Neuron (in vitro differentiated cells): ENCODE measurements at regions not wholly inside any gene's neighbourhood (a gene's known extent, or its start where the extent isn't known, plus 50 kb on each side); places are given as distances from the start of the nearest gene placed in this dataset.

Experiments
- H2AFZ ChIP-seq: one replicate; pipeline ENCODE4 v1.6.1; 2013; ENCODE audit warnings: low read depth, mild to moderate bottlenecking, inconsistent platforms, low read length, moderate library complexity
- H3K27me3 ChIP-seq: one replicate; pipeline ENCODE4 v1.6.1; 2013; ENCODE audit warnings: low read length; ENCODE audit not compliant: insufficient read depth
- H3K36me3 ChIP-seq: one replicate; pipeline ENCODE4 v1.6.1; 2013; ENCODE audit warnings: low read length; ENCODE audit not compliant: insufficient read depth
- H3K4me1 ChIP-seq: one replicate; pipeline ENCODE4 v1.6.1; 2013; ENCODE audit warnings: low read length; ENCODE audit not compliant: insufficient read depth
- H3K4me3 ChIP-seq: 2 replicates; pipeline ENCODE4 v1.5.1; 2013; ENCODE audit warnings: mild to moderate bottlenecking, low read length, moderate library complexity
- H3K9me3 ChIP-seq: one replicate; pipeline ENCODE4 v1.6.1; 2013; ENCODE audit warnings: low read length

DNA sequence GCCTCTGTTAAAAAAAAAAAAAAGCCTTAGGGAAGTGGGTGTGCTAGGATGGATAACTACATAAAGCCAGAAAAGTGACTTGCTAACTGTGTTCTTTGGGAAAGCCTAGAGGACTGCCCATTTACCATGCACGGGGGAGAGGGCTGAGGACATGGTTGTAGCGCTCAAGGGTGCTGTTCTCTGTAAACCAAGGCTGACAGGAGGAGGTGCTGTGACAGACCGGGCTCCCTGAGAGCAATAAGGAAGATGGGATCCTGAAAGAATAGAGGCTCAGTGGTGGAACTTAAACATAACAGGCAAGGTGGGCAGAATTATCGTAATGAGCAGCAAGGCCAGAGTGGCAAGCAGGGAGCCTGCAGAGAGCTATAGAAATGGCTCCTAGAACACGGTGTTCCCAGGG is 98.5 kb upstream of the DISP3 start:
- H3K4me1 ChIP-seq, result no peaks in the 10 kb centered on the region
- H3K4me3 ChIP-seq, result no peak overlapping the region
- no peak overlapping the region for H2AFZ ChIP-seq
- no peaks in the 10 kb centered on the region for H3K27me3 ChIP-seq
- H3K36me3 ChIP-seq, result no peaks in the 10 kb centered on the region
- H3K9me3 ChIP-seq, result no peaks in the 10 kb centered on the region

DNA sequence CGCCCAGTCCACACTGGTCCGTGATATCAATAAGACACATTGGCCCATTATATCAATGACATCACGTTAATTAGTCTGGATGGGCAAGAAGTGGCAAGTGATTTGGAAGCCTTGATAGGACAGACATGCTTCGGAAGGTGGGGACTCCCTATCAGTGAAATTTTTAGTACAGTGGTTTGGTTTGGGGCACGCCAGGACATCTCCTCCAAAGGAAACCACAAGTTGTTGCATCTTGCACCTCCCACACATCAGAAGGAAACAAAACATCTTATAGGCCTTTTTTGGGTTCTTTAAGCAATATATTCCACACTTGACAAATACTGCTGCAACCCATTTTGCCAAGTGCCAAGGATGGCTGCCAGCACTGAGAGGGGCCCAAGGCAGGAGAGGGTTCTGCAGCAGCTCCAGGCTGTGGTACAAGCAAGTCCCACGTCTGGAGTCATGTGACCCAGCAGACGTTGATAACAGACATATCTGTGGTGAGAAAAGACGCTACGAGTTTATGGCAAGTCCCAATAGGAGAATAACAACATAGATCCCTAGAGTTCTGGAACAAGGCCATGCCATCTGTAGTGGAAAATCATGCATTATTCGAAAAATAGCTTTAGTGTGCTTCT is 95.3 kb upstream of the DISP3 start:
- no peaks in the 10 kb centered on the region for H3K4me1 ChIP-seq
- no peaks in the 10 kb centered on the region for H3K36me3 ChIP-seq
- H3K4me3 ChIP-seq, result no peak overlapping the region
- peaks cover 3% of the 10 kb centered on the region for H3K27me3 ChIP-seq
- no peak overlapping the region for H2AFZ ChIP-seq
- H3K9me3 ChIP-seq, result no peaks in the 10 kb centered on the region

DNA sequence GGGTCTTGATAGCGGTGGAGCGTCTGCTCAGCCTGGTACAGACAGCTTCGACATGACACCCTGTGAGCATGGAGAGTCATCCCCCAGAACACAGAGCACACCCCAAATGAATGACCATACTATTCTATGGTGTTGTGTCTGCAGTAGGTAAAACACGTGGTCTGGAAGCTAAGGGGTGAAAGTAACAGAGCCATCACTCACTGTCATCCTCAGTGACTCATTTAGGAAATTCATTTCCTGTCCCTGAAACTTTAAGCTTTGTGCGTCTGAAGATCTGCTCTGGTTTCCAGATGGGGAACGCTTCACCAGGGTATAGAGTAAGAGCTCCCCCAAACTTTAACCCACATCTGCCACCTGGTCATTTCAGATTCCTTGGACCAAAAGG is 94.8 kb upstream of the DISP3 start:
- H3K27me3 ChIP-seq, result peaks cover 3% of the 10 kb centered on the region
- no peak overlapping the region for H3K4me3 ChIP-seq
- no peaks in the 10 kb centered on the region for H3K36me3 ChIP-seq
- H3K4me1 ChIP-seq, result no peaks in the 10 kb centered on the region
- no peaks in the 10 kb centered on the region for H3K9me3 ChIP-seq
- H2AFZ ChIP-seq, result no peak overlapping the region

DNA sequence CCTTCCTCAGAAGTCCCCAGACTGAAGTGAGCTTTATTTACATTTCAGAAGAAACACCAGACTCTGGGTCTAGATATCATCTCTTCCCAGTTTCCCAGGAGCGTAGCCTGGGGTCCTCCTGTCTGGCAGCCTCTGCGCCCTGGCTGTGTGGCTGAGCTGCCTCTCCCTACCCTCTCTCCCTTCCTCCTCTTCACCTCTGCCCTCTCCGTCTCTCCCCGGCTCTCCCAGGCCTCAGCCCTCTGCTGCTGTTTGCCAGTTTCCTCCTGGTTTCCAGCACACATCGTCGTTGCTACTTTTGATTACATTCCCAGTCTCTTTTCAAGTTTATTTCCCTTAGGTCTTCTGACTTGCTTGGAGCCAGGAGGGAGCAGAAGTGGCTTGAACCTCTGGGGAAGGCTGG is 91.1 kb upstream of the DISP3 start:
- peaks cover 3% of the 10 kb centered on the region for H3K27me3 ChIP-seq
- no peak overlapping the region for H2AFZ ChIP-seq
- no peak overlapping the region for H3K4me3 ChIP-seq

DNA sequence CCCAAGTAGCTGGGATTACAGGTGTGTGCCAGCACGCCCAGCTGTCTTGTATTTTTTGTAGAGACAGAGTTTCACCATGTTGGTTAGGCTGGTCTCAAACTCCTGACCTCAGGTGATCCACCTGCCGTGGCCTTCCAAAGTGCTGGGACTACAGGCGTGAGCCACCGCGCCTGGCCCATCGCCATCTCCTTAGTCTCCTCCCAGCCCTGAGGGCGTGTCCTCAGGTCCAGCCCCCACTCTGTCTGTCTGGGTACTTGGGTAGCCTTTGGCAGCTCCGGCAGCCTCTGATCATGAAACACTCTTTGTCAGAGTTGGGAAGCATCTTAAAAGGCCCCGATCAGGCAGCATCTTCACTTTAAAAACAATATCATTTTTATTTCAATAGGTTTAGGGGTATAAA is 90.3 kb upstream of the DISP3 start:
- peaks cover 3% of the 10 kb centered on the region for H3K27me3 ChIP-seq
- no peaks in the 10 kb centered on the region for H3K9me3 ChIP-seq
- no peaks in the 10 kb centered on the region for H3K36me3 ChIP-seq

More for the DNA sequence above, 91.1 kb upstream of the DISP3 start:
- no peaks in the 10 kb centered on the region for H3K36me3 ChIP-seq
- H3K4me1 ChIP-seq, result no peaks in the 10 kb centered on the region
- H3K9me3 ChIP-seq, result no peaks in the 10 kb centered on the region

DNA sequence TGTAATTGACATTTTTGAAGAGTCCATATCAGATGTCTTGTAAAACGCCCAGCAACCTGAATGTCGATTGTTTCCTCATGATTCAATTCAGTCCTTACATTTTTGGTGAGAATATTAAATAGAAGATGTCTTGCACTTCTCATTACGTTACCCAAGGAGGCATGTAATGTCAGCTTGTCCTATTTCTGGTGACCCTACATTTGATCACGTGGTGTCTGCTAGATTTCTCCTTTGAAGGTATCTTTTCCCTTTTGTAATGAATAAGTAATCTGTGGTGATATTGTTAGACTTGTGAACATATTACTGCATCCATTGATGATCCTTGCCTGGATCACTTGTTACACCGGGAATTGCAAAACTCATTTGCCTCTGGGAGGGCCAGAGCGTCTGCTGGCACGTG is 87.6 kb upstream of the DISP3 start:
- peaks cover 3% of the 10 kb centered on the region for H3K27me3 ChIP-seq
- H3K4me1 ChIP-seq, result no peaks in the 10 kb centered on the region
- no peaks in the 10 kb centered on the region for H3K36me3 ChIP-seq
- H3K4me3 ChIP-seq, result no peak overlapping the region
- H3K9me3 ChIP-seq, result no peaks in the 10 kb centered on the region
- no peak overlapping the region for H2AFZ ChIP-seq

More for the DNA sequence above, 90.3 kb upstream of the DISP3 start:
- no peak overlapping the region for H3K4me3 ChIP-seq
- H3K4me1 ChIP-seq, result no peaks in the 10 kb centered on the region
- H2AFZ ChIP-seq, result no peak overlapping the region

DNA sequence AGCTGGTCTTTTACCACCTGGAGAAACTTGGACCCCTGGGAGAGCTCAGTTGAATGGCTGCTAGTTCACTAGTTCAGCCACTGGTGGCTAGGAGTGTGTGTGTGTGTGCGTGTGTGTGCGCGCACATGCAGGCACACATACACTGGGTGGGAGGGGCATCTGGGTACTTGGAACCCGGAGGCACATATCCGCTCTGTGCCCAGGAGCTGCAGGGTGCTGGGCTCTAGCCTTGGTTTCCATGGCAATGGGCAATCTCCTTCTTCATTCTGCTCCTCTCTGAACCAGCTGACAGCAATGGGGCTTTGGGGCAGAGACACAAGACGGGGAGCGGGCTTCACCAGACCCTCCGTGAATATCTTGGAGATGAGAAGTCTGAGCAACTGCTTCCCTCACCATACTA is 87.1 kb upstream of the DISP3 start:
- no peaks in the 10 kb centered on the region for H3K27me3 ChIP-seq
- no peak overlapping the region for H3K4me3 ChIP-seq
- H2AFZ ChIP-seq, result no peak overlapping the region
- H3K4me1 ChIP-seq, result no peaks in the 10 kb centered on the region
- no peaks in the 10 kb centered on the region for H3K36me3 ChIP-seq
- no peaks in the 10 kb centered on the region for H3K9me3 ChIP-seq

DNA sequence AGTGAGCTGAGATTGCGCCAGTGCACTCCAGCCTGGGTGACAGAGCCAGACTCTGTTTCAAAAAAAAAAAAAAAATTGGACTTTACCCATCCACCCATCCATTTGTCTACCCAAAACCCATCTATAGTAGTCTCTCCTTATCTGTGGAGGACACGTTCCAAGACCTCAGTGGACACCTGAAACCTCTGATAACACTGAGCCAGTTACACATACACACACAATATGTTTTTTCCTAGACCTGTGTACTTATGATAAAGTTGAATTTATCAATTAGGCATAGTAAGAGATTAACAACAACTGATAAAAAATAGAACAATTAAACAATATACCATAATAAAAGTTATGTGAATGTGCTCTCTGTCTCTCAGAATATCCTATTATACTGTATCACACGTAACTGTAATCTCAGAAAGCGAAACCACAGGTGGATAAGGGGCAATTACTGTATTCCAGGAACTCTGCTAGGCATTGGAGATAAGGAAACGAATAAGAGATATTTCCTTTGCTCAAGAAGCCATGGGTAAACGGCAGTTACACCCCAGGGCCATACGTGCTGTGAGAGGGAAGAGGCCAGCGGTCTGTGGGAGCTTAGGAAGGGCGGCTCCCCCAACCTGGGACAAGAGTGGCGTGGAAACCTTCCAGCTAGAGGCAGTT is 84.2 kb upstream of the DISP3 start:
- H3K27me3 ChIP-seq, result no peaks in the 10 kb centered on the region
- no peaks in the 10 kb centered on the region for H3K9me3 ChIP-seq
- H2AFZ ChIP-seq, result no peak overlapping the region
- H3K36me3 ChIP-seq, result no peaks in the 10 kb centered on the region
- H3K4me1 ChIP-seq, result peaks cover 4% of the 10 kb centered on the region
- no peak overlapping the region for H3K4me3 ChIP-seq

DNA sequence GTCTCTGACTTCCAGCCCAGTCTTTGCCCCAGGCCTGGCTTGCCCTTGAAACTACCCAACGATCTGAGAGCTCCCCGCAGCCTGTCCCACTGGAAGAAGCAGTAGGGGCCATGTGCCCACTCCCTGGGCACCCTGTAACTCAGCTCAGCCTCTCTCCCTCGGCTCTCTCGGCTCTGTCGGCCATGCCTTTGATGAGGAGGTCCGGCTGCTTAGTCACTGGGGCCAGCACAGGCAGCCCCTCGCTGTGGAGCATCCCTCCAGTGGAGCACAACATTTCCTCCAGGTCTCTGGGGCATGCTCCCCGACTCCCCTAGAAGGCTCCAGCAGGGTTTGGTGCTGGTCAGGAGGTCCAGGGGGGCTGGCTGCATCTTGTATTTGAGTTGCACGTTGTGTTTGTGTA is 83.3 kb upstream of the DISP3 start:
- Histone ChIP-seq H3K9me3 (no peaks in the 10 kb centered on the region), H3K36me3 (no peaks in the 10 kb centered on the region), H2AFZ (no peak overlapping the region), H3K27me3 (no peaks in the 10 kb centered on the region), H3K4me1 (peaks cover 4% of the 10 kb centered on the region), H3K4me3 (no peak overlapping the region)

DNA sequence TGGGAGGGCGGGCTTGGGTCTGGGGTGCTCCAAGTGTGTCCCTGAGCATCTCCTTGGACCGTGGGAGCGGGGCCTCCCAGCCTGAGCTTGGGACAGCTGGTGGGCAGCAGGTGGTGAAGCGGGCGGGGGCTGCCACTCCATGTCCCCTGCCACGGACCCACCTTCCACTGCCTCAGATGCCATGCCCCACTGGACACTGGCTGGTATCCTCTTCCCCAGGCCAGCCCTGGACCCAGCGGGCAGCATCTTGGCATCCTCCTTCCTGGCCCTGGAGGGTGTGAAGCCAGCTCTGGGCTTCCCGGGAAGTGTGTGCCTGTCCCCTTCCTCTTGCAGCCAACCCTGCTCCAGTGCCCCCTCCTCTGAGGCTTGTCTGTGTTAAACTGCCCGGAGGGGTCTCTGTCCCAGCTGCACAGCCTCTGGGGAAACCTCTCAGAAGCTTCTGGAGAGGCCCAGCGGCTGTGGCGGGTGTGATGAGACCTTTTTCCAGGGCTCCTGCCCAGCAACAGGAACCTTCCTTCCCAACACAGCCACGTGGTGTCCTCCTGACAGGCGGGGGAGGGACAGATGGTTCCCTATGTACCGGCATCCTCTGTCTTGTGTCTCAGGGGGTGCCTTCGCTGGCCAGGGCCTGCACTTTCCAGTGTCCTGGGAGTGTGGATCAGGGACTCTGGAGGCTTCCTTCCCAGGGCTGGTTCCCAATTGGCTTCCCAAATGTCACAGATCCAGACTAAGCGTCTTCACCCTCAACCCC is 81.6 kb upstream of the DISP3 start:
- Histone ChIP-seq H3K4me3 (no peak overlapping the region), H3K4me1 (peaks cover 4% of the 10 kb centered on the region), H2AFZ (no peak overlapping the region), H3K36me3 (no peaks in the 10 kb centered on the region), H3K9me3 (no peaks in the 10 kb centered on the region), H3K27me3 (no peaks in the 10 kb centered on the region)

DNA sequence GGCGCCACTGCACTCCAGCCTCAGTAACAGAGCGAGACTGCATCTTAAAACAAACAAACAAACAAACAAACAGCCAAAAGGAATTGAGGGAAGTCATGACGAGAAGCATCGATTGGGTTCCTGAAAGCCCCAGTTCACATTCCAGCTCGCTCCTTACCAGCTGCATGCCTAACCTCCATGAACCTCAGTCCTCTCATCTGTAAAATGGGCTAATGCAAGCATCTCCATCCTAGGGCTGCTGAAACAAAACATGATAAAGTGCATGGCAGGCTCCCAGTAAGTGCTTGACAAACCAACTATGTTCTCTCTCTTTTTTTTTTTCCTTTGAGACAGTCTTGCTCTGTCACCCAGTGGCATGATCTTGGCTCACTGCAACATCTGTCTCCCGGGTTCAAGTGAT is 79.7 kb upstream of the DISP3 start:
- Histone ChIP-seq H3K4me1 (peaks cover 4% of the 10 kb centered on the region), H3K27me3 (no peaks in the 10 kb centered on the region), H2AFZ (no peak overlapping the region), H3K9me3 (no peaks in the 10 kb centered on the region), H3K36me3 (no peaks in the 10 kb centered on the region), H3K4me3 (no peak overlapping the region)

DNA sequence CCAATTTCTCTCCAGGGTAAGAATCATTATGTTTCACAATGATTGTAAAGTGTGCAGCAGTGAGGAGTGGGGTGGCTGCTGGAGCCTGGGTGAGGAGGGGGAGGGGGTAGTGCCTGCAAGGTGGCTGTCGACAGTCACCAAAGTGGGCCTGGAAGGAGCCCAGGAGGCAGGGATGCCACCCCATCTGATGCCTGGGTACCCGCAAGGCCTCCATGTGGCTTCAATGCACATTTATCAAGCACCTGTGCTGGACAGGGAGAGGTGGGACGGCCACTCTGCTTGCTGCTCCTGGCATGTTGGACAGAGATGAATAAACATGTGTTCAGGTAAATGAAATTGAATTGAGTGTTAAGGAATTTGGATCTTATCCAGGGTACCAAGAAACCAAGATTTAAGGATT is 78.8 kb upstream of the DISP3 start:
- H3K4me1 ChIP-seq, result peaks cover 4% of the 10 kb centered on the region

DNA sequence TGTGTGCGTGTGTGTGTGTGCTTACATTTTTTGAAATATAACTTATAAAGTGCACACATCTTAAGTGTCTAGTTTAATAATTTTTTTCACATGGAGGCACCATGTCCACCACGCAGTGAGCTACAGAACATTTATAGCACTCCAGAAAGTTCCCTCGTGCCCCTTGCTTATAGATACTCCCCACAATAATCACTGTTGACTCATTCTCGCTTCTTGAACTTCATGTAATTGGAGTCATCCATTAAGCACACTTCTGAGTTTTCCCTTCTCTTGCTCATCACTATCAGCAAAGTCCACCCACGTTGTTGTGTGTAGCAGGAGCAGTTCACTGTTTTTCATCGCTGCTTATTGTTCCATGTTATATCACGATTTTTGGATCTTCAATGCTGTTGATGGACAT is 78.4 kb upstream of the DISP3 start:
- Histone ChIP-seq H3K4me3 (no peak overlapping the region), H2AFZ (no peak overlapping the region), H3K4me1 (peaks cover 4% of the 10 kb centered on the region), H3K27me3 (no peaks in the 10 kb centered on the region), H3K36me3 (no peaks in the 10 kb centered on the region), H3K9me3 (no peaks in the 10 kb centered on the region)

More for the DNA sequence above, 78.8 kb upstream of the DISP3 start:
- H2AFZ ChIP-seq, result no peak overlapping the region
- H3K27me3 ChIP-seq, result no peaks in the 10 kb centered on the region
- H3K4me3 ChIP-seq, result no peak overlapping the region
- H3K9me3 ChIP-seq, result no peaks in the 10 kb centered on the region
- no peaks in the 10 kb centered on the region for H3K36me3 ChIP-seq
